ENCODE measurements at regions not wholly inside any gene's neighbourhood (a gene's known extent, or its start where the extent isn't known, plus 50 kb on each side); places are given as distances from the start of the nearest gene placed in this dataset.

DNA sequence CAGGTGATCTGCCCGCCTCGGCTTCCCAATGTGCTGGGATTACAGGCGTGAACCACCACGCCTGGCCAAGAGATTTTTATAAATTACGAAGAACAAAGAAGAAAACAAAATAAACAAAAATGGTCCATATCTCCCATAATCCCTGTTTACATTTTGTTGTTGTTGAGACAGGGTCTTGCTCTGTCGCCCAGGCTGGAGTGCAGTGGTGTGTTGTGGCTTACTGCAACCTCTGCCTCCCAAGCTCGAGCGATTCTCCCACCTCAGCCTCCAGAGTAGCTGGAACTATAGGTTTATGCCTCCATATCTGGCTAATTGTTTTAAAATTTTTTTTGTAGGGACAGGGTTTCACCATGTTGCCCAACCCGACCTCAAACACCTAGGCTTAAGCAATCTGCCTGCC is 156.1 kb downstream of the ZNF664 start:
- Histone ChIP-seq H3K4ac (ENCODE audit: low read depth, low read length) (no peak overlapping the region), H3K23me2 (ENCODE audit: insufficient read length, low read depth, low read length, poor library complexity, severe bottlenecking) (no peaks in the 10 kb centered on the region), H3K4me1 (ENCODE audit: insufficient read depth, low read length) (peaks cover 4% of the 10 kb centered on the region; the same call in 1 of the 2 replicates), H2BK12ac (ENCODE audit: insufficient read length, low read depth, low read length) (no peak overlapping the region), H3K79me1 (ENCODE audit: insufficient read depth, low read depth, low read length, poor library complexity, severe bottlenecking) (no peaks in the 10 kb centered on the region), H3K18ac (ENCODE audit: insufficient read length, low read depth, low read length) (no peak overlapping the region), H2AK5ac (ENCODE audit: insufficient read length, low read length) (no peak overlapping the region), H3K9ac (ENCODE audit: extremely low read depth, insufficient read length, low read length) (no peak overlapping the region), H3K23ac (ENCODE audit: insufficient read length, low read depth, low read length) (no peak overlapping the region), H3K14ac (ENCODE audit: insufficient read depth, low read length) (no peak overlapping the region), H4K20me1 (ENCODE audit: control insufficient read depth, insufficient read depth, insufficient read length) (no peaks in the 10 kb centered on the region), H3K27ac (ENCODE audit: insufficient read length, low read depth, low read length) (no peak overlapping the region), H3K4me2 (ENCODE audit: insufficient read depth, insufficient read length, low read length) (no peak overlapping the region), H3T11ph (ENCODE audit: low read length) (no peak overlapping the region), H2BK120ac (ENCODE audit: low read depth, low read length, poor library complexity, severe bottlenecking) (no peak overlapping the region), H2BK20ac (ENCODE audit: low read depth, low read length, poor library complexity, severe bottlenecking) (no peak overlapping the region), H3K79me2 (ENCODE audit: insufficient read depth, low read length) (no peaks in the 10 kb centered on the region), H4K5ac (ENCODE audit: insufficient read length, low read depth, low read length) (no peak overlapping the region), H4K91ac (ENCODE audit: insufficient read length, low read depth, low read length) (no peak overlapping the region), H4K8ac (replicated peaks; ENCODE audit: insufficient read length, low read depth, low read length) (no peak overlapping the region), H3K27me3 (ENCODE audit: insufficient read depth, low read length) (no peaks in the 10 kb centered on the region), H3K56ac (ENCODE audit: insufficient read length, low read depth, low read length) (no peak overlapping the region), H2AFZ (ENCODE audit: low read length) (no peak overlapping the region), H2BK15ac (ENCODE audit: low read depth, low read length) (no peak overlapping the region), H3K9me3 (ENCODE audit: control insufficient read depth, low read depth, low read length) (no peaks in the 10 kb centered on the region), H2BK5ac (ENCODE audit: insufficient read length, low read length) (no peak overlapping the region)
- no peak for TF ChIP-seq CTCF (conservative IDR thresholded peaks at IDR 0.05)
- peaks cover 4% of the 10 kb centered on the region for H3K27me3 Mint-ChIP-seq (ENCODE audit: low read depth)
- H3K27ac Mint-ChIP-seq: peak overlapping the region in 1 of 3 experiments; percentile 33; a peak in 1 of 7 replicates
- no CpG with 5 or more reads among the region's 9 CpGs for WGBS (ENCODE audit: extremely low coverage, insufficient read length, low lambda C conversion rate)
- DNase-seq: no peak
- no peak overlapping the region for H3K4me3 Mint-ChIP-seq
- peaks cover 37 to 39% of the 10 kb centered on the region in 2 experiments for H3K4me1 Mint-ChIP-seq
- H3K36me3 Mint-ChIP-seq (ENCODE audit: insufficient read depth in 1 of 3, low read depth in 3 of 3): peaks cover 0 to 8% (median 0%) of the 10 kb centered on the region in 3 experiments; a peak in 4 of 7 replicates
- H3K9me3 Mint-ChIP-seq: peaks cover 0 to 8% of the 10 kb centered on the region in 2 experiments; a peak in 3 of 5 replicates

Data from H9 (cell line).